Large intestine (tissue), 3 donors: ENCODE measurements at regions not wholly inside any gene's neighbourhood (a gene's known extent, or its start where the extent isn't known, plus 50 kb on each side); places are given as distances from the start of the nearest gene placed in this dataset.
"Not testable (repeated sequence)": the region's sequence is repeated elsewhere in the genome, so short reads cannot be mapped to it uniquely, and the experiment has no call there.

ENCODE experiments used
- DNase-seq, 2 donors: peaks; one replicate each; pipeline versions ENCODE4 v3.0.0 to v3.0.0-alpha.2; 2013
- H3K27ac ChIP-seq: one replicate; pipeline ENCODE4 v1.5.1; 2013; ENCODE audit warnings: low read length
- H3K27me3 ChIP-seq: 2 replicates; pipeline ENCODE4 v1.6.1; 2013; ENCODE audit warnings: low read length; ENCODE audit not compliant: control insufficient read depth, insufficient read depth
- H3K36me3 ChIP-seq: 2 replicates; pipeline ENCODE4 v1.6.1; 2013; ENCODE audit warnings: low read length; ENCODE audit not compliant: control insufficient read depth, insufficient read depth
- H3K4me1 ChIP-seq: one replicate; pipeline ENCODE4 v1.6.1; 2013; ENCODE audit warnings: low read length; ENCODE audit not compliant: control insufficient read depth, insufficient read depth
- H3K4me3 ChIP-seq: one replicate; pipeline ENCODE4 v1.5.1; 2013; ENCODE audit warnings: low read length
- H3K9me3 ChIP-seq: one replicate; pipeline ENCODE4 v1.6.1; 2013; ENCODE audit warnings: mild to moderate bottlenecking, low read depth, low read length, moderate library complexity; ENCODE audit not compliant: control insufficient read depth
- WGBS: methylation state at CpG from one replicate; pipeline ENCODE4 v1.1.5; 2013; ENCODE audit warnings: low lambda C conversion rate; ENCODE audit not compliant: insufficient coverage; 5-methylcytosine and 5-hydroxymethylcytosine counted together

DNA sequence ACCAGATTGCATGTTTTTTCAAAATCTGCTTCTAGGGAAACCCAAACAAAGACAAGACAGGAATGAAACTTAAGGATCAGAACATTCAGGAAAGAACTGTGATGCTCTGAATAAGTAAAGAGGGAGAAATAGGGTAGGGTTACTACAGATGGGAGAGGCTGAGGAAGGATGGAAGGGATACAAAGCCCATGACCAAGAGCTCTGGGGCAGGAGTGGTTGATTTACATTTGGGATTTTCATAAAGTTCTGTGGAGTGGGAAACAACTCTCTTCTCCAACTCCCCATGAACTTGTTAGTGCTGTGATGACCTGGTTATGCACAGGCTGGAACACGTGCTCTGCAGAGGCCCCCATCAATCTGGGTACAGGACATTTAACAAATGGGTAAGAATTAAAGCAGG is 216.0 kb upstream of the KLF14 start:
- no peak overlapping the region for H3K4me3 ChIP-seq
- H3K27ac ChIP-seq = no peak overlapping the region
- no CpG with 5 or more reads among the region's 1 CpG for WGBS
- no peaks in the 10 kb centered on the region for H3K27me3 ChIP-seq
- no peaks in the 10 kb centered on the region for H3K9me3 ChIP-seq
- H3K36me3 ChIP-seq = no peaks in the 10 kb centered on the region
- H3K4me1 ChIP-seq = no peaks in the 10 kb centered on the region
- no peak for DNase-seq

- WGBS = 100% methylated on average over 1 of the region's 6 CpGs
These were observed 216.7 kb upstream of the KLF14 start for GRCh38 chr7:130950741-130951140.

DNA sequence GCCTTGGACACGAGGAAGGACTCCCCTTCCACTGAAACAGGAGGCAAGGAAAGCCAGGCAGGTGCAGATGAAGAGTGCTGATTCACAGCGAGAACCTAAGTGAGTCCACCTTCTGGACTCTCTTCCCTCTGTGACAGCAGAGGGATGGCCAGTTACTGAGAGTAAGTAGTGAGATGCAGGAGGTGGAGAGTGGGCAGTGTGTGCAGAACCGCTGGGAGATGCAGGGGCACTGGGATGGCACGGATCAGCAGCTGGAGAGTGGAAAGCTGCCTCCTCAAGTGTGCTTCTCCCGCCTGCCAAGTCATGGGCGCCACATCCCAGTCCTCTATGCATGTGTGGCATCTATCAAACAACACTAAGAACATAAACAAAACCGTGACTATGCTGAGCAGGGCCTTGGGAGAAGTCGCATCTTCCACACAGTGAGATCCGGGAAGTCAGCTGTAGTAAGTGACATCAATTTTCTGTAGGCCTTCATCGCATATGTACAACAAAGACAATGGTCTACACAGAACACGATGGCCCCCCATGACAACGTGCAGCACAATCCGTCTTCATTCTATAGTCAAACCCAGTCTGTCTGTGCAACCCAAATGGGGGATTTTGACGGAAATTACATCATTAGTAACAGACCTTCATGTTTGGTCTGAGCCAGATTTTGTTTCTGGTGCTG is 217.4 kb upstream of the KLF14 start:
- no CpG with 5 or more reads among the region's 14 CpGs for WGBS
- Histone ChIP-seq H3K27ac (no peak overlapping the region), H3K4me1 (no peaks in the 10 kb centered on the region), H3K27me3 (no peaks in the 10 kb centered on the region), H3K9me3 (no peaks in the 10 kb centered on the region), H3K36me3 (no peaks in the 10 kb centered on the region), H3K4me3 (no peak overlapping the region)
- no peak for DNase-seq

More at GRCh38 chr7:130950741-130951140, 216.7 kb upstream of the KLF14 start:
- no peak for DNase-seq
- Histone ChIP-seq H3K36me3 (no peaks in the 10 kb centered on the region), H3K4me3 (no peak overlapping the region), H3K9me3 (no peaks in the 10 kb centered on the region), H3K27me3 (no peaks in the 10 kb centered on the region), H3K27ac (no peak overlapping the region), H3K4me1 (no peaks in the 10 kb centered on the region)

- no peak for DNase-seq
- no CpG with 5 or more reads among the region's 16 CpGs for WGBS
- Histone ChIP-seq H3K4me1 (no peaks in the 10 kb centered on the region), H3K27ac (no peak overlapping the region), H3K27me3 (no peaks in the 10 kb centered on the region), H3K36me3 (no peaks in the 10 kb centered on the region), H3K9me3 (no peaks in the 10 kb centered on the region), H3K4me3 (no peak overlapping the region)
These were observed 218.2 kb upstream of the KLF14 start for GRCh38 chr7:130951976-130952876.

GRCh38 chr7:130953196-130953595 is 219.2 kb upstream of the KLF14 start:
- DNase-seq = no peak
- no peaks in the 10 kb centered on the region for H3K4me1 ChIP-seq
- no peaks in the 10 kb centered on the region for H3K36me3 ChIP-seq
- H3K27me3 ChIP-seq = no peaks in the 10 kb centered on the region
- no peak overlapping the region for H3K4me3 ChIP-seq
- WGBS = 93% methylated on average over 3 of the region's 4 CpGs
- H3K9me3 ChIP-seq = no peaks in the 10 kb centered on the region
- no peak overlapping the region for H3K27ac ChIP-seq

GRCh38 chr7:130954918-130955564 is 221.0 kb upstream of the KLF14 start:
- no peak for DNase-seq
- 100% methylated on average over 3 of the region's 6 CpGs for WGBS
- H3K4me3 ChIP-seq = no peak overlapping the region
- H3K36me3 ChIP-seq = no peaks in the 10 kb centered on the region
- H3K27me3 ChIP-seq = no peaks in the 10 kb centered on the region
- no peaks in the 10 kb centered on the region for H3K9me3 ChIP-seq
- H3K4me1 ChIP-seq = no peaks in the 10 kb centered on the region
- H3K27ac ChIP-seq = no peak overlapping the region

DNA sequence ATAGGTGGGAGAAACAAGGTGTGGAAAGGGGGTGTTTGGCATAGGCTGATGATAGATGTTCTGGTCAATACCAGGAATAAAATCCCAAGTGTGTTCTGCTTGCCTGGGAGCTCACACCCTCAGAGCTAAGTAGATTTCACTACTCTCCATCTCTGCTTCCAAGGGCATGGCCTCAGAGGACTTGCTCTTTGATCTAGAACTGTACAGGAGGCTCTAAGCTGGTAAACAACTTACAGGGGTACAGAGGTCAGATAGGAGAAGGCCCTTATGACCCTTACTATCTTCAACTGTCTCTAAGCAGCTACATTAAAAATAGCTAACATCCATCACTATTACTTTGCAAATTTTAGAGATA is 221.5 kb upstream of the KLF14 start:
- no peak overlapping the region for H3K4me3 ChIP-seq
- no peaks in the 10 kb centered on the region for H3K27me3 ChIP-seq
- H3K4me1 ChIP-seq = no peaks in the 10 kb centered on the region
- DNase-seq = no peak
- H3K9me3 ChIP-seq = no peaks in the 10 kb centered on the region
- H3K27ac ChIP-seq = no peak overlapping the region
- H3K36me3 ChIP-seq = no peaks in the 10 kb centered on the region

GRCh38 chr7:130956417-130957136 is 222.6 kb upstream of the KLF14 start:
- no peak for DNase-seq
- H3K27ac ChIP-seq = no peak overlapping the region
- no peaks in the 10 kb centered on the region for H3K9me3 ChIP-seq
- H3K4me1 ChIP-seq = no peaks in the 10 kb centered on the region
- H3K27me3 ChIP-seq = no peaks in the 10 kb centered on the region
- no peak overlapping the region for H3K4me3 ChIP-seq
- H3K36me3 ChIP-seq = no peaks in the 10 kb centered on the region
- 90% methylated on average over 2 of the region's 7 CpGs for WGBS

DNA sequence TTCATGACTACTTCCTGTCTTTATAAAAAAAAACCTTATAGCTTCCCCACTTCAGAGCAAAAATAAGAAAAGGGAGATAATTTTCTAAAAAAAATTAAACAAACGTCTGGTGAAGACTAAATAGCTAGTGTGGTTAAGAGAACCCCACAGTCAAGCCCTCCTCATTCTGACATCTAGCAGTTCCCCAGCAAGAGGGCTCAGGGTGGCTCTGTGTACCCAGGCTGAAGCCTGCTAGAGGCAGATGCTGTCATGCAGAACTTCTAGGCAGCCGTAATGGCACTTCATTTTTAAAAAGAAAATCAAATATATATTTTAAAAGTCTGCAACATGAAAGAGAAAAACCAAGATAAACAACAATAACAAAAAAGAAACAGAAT is 223.1 kb upstream of the KLF14 start:
- DNase-seq = no peak
- Histone ChIP-seq H3K4me3 (no peak overlapping the region), H3K9me3 (no peaks in the 10 kb centered on the region), H3K27ac (no peak overlapping the region), H3K27me3 (no peaks in the 10 kb centered on the region), H3K4me1 (no peaks in the 10 kb centered on the region), H3K36me3 (no peaks in the 10 kb centered on the region)
- no CpG with 5 or more reads among the region's 2 CpGs for WGBS

DNA sequence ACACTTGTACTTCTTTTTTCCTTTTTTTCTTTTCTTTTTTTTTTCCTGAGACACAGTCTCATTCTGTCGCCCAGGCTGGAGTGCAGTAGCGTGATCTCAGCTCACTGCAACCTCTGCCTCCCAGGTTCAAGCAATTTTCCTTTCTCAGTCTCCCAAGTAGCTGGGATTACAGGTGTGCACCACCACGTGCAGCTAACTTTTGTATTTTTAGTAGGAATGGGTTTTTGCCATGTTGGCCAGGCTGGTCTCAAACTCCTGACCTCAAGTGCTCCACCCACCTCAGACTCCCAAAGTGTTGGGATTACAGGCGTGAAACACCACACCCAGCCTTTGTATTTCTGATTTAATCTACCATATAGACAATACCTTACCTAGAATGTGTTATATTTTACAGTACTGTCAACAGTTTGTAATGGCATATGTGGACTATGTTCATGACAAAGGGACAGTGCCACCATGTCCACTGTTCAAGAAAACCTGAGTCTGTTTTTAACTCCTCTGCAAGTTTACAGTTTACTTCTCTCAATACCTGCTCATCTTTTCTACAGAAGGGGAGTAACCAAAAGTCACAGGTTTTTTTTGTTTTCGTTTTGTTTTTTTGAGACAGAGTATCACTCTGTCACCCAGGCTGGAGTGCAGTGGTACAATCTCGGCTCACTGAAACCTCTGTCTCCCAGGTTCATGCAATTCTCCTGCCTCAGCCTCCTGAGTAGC is 223.9 kb upstream of the KLF14 start:
- not testable (repeated sequence) for H3K4me1 ChIP-seq, H3K27ac ChIP-seq

More for the DNA sequence above, 223.9 kb upstream of the KLF14 start:
- not testable (repeated sequence) for H3K27me3 ChIP-seq, DNase-seq, H3K36me3 ChIP-seq, H3K4me3 ChIP-seq, H3K9me3 ChIP-seq
- 100% methylated on average over 2 of the region's 6 CpGs for WGBS
